Cardiac fibroblast (primary cell): ENCODE measurements at regions not wholly inside any gene's neighbourhood (a gene's known extent, or its start where the extent isn't known, plus 50 kb on each side); places are given as distances from the start of the nearest gene placed in this dataset.

Experiments
- DNase-seq, 2 donors: peaks; one replicate each; pipeline versions ENCODE4 v3.0.0 to v3.0.0-alpha.2; 2010; ENCODE audit warnings: low read depth in 2 of 2
- H3K4me3 ChIP-seq, 2 donors: replicated peaks in 1 of 2; 1 replicate in 1 of 2; 2 replicates in 1 of 2; pipeline ENCODE4 v1.5.1; 2011; ENCODE audit warnings: low read depth in 2 of 2, low read length in 2 of 2, mild to moderate bottlenecking in 2 of 2, moderate library complexity in 1 of 2
- CTCF ChIP-seq: IDR thresholded peaks from one replicate; pipeline ENCODE4 v1.5.1; 2011; ENCODE audit warnings: low read depth, mild to moderate bottlenecking, low read length, inconsistent platforms

- no peak for TF ChIP-seq CTCF
- no peak overlapping the region for H3K4me3 ChIP-seq
- DNase-seq: peak in 1 of 2 donors; percentile 16
Measured at GRCh38 chr4:17323554-17324385, 188.1 kb downstream of the QDPR start.

GRCh38 chr4:17322514-17322913 is 189.4 kb downstream of the QDPR start:
- no peak for TF ChIP-seq CTCF
- DNase-seq: peak in 1 of 2 donors; percentile 5
- no peak overlapping the region for H3K4me3 ChIP-seq

GRCh38 chr4:17320046-17320445 is 191.8 kb downstream of the QDPR start:
- no peak for TF ChIP-seq CTCF
- no peak overlapping the region for H3K4me3 ChIP-seq
- no peak for DNase-seq

GRCh38 chr4:17317526-17317925 is 194.4 kb downstream of the QDPR start:
- no peak overlapping the region for H3K4me3 ChIP-seq
- TF ChIP-seq CTCF: no peak
- no peak for DNase-seq

- DNase-seq: peak in 1 of 2 donors; percentile 37
- TF ChIP-seq CTCF: no peak
Measured at GRCh38 chr4:17316566-17316965, 195.3 kb downstream of the QDPR start.

GRCh38 chr4:17315459-17315858 is 196.4 kb downstream of the QDPR start:
- no peak for DNase-seq
- H3K4me3 ChIP-seq: no peak overlapping the region
- TF ChIP-seq CTCF: no peak

More at GRCh38 chr4:17316566-17316965, 195.3 kb downstream of the QDPR start:
- no peak overlapping the region for H3K4me3 ChIP-seq
